ENCODE measurements at regions not wholly inside any gene's neighbourhood (a gene's known extent, or its start where the extent isn't known, plus 50 kb on each side); places are given as distances from the start of the nearest gene placed in this dataset.

DNA sequence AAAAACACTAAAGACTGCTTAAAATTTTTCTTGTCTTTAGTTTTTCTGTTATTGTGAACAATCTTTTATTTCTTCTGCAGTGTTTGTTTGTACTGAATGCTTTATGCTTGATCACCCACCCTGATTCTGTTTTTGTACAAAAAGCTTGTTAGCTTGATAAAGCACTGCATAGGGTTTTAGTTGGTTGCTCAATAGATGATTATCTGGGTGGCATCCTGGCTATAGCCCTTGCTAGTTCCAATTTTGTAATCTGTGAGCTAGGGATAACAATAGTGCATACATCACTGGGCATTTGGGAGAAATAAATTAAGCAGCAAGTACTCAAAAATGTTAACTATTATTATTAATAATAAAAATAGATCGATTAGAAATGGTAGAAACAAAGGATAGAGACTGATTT, 102.3 kb downstream of the ZPLD1 start:
- TF ChIP-seq, protein P1, sequence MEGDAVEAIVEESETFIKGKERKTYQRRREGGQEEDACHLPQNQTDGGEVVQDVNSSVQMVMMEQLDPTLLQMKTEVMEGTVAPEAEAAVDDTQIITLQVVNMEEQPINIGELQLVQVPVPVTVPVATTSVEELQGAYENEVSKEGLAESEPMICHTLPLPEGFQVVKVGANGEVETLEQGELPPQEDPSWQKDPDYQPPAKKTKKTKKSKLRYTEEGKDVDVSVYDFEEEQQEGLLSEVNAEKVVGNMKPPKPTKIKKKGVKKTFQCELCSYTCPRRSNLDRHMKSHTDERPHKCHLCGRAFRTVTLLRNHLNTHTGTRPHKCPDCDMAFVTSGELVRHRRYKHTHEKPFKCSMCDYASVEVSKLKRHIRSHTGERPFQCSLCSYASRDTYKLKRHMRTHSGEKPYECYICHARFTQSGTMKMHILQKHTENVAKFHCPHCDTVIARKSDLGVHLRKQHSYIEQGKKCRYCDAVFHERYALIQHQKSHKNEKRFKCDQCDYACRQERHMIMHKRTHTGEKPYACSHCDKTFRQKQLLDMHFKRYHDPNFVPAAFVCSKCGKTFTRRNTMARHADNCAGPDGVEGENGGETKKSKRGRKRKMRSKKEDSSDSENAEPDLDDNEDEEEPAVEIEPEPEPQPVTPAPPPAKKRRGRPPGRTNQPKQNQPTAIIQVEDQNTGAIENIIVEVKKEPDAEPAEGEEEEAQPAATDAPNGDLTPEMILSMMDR (IDR thresholded peaks at IDR 0.05; ENCODE audit: borderline replicate concordance, insufficient read depth, low read depth, low read length) = no peak
- no peak overlapping the region for H3K4me3 ChIP-seq (ENCODE audit: low read depth, low read length)

DNA sequence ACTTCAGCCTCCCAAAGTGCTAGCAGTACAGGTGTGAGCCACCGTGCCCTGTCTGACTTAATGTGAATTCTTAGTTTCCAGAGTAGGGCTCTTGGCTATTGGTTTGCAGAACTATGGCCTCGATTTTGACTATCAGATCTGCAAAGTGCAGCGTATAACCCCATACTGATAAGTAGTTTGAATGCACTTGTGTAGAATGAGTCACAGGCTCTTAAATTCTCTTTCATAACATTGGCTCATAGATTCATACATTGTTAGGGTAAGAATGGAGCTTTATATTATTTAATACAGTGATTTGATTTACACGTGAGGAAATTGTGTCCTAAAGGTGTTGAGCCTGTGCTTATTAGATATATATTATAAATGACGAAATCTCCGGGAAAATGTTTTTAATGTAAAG, 109.9 kb downstream of the ZPLD1 start:
- TF ChIP-seq, protein P1 (IDR thresholded peaks at IDR 0.05; ENCODE audit: borderline replicate concordance, insufficient read depth, low read depth, low read length) = no peak
- H3K4me3 ChIP-seq (ENCODE audit: low read depth, low read length) = no peak overlapping the region

DNA sequence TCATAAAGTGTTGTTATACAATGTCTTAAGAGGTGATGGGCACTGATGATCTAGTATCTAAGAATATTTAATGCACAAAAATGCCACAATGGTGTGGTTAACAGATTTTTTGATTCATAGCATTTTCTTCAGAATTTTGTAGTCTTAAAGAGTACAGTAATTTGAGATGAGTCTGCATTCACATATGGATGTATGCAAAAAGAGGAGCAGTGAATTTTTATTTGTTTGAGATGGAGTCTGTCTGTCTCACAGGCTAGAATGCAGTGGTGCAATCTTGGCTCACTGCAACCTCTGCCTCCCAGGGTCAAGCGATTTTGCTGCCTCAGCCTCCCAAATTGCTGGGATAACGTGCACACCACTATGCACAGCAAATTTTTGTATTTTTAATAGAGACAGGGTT, 110.5 kb downstream of the ZPLD1 start:
- no peak overlapping the region for H3K4me3 ChIP-seq (ENCODE audit: low read depth, low read length)
- TF ChIP-seq, protein P1 (IDR thresholded peaks at IDR 0.05; ENCODE audit: borderline replicate concordance, insufficient read depth, low read depth, low read length) = no peak

DNA sequence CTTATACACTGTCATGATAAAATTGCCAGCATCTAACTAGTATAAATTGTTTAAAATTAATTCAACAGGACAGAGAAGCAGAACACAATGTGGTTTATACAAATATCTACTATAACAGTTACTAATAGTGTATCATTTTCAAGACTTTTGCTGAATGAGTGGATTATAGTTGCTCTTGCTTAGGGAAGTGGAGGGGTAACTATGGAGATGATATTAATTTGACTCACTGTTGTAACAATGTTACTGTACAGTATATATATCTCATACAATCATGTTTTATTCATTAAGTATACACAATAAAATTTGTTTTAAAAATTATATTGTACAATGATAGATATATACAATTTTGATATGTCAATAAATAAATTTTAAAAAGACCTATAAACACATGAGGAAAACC, 119.1 kb downstream of the ZPLD1 start:
- TF ChIP-seq, protein P1 (IDR thresholded peaks at IDR 0.05; ENCODE audit: borderline replicate concordance, insufficient read depth, low read depth, low read length) = no peak
- no peak overlapping the region for H3K4me3 ChIP-seq (ENCODE audit: low read depth, low read length)

DNA sequence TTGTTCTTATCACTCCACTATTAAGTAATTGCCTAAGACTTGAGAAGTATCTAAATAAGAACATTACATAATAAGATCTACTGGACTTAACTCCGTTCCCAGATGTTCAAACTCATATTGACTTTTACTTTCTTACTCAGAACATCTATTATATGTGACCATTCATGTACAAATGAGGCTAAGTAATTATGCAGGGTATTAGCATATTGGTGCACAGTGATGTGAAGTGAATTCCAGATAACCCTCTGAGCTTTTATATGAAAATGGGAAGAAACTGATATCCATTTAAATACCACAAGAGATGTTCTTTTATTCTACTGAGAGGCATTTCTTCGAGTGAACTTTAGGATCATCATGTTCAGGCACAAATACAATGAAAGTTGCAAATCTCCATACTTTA, 135.7 kb downstream of the ZPLD1 start:
- TF ChIP-seq, protein P1 (IDR thresholded peaks at IDR 0.05; ENCODE audit: borderline replicate concordance, insufficient read depth, low read depth, low read length) = no peak
- H3K4me3 ChIP-seq (ENCODE audit: low read depth, low read length) = no peak overlapping the region

DNA sequence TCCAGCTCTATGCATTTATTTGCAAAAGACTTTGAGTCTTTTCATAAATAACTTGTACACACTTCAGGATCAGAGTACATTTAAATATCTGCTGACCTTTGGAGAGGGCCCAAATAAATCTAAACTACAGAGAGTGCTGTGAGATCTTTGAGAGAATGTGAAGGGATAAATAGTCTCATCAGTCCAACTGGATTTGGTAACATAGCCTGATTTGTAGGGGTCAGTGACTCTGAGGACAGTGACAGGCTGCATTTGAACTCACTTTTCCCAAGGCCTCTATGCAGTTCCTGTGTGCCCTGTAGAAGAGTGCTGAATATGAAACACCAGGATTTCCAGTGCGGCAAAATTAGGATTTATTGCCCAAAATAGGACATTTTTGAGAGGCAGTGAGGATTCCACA, 136.2 kb downstream of the ZPLD1 start:
- TF ChIP-seq, protein P1 (IDR thresholded peaks at IDR 0.05; ENCODE audit: borderline replicate concordance, insufficient read depth, low read depth, low read length) = no peak
- H3K4me3 ChIP-seq (ENCODE audit: low read depth, low read length) = no peak overlapping the region

DNA sequence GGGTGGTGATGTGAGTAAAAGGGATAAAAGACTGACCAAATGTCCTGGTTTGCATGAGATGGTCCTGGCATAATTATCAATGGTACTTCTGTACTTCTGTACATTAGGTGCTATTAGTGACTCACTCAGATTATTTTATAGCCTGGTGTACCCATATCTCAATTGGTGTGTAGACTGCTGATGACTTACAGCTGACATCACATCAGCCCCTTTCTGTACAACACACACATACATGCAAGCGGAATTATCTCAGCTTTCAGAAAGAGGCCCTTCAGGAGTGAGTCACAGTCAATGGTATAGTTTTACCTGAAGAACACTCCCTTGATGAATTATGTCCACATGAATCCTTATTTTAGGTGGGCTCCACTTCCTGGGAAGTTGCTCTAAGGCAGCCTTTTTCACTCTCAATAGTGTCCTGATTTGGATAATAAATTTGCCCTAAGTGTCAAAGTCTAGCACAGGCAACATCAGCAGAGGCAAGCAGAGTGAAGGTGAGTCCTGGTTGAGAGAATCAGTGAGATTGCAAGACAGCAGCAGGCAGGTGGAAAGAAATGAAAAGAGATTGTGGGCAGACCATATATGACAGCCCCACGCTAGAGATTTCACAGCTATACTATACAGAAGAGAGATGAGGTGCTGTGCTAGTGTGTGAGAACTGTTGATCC, 137.0 kb downstream of the ZPLD1 start:
- TF ChIP-seq, protein P1 (IDR thresholded peaks at IDR 0.05; ENCODE audit: borderline replicate concordance, insufficient read depth, low read depth, low read length) = no peak
- H3K4me3 ChIP-seq (ENCODE audit: low read depth, low read length) = no peak overlapping the region
